Keratinocyte (primary cell): ENCODE measurements at regions not wholly inside any gene's neighbourhood (a gene's known extent, or its start where the extent isn't known, plus 50 kb on each side); places are given as distances from the start of the nearest gene placed in this dataset.

Source experiments
- CTCF ChIP-seq, 3 experiments: IDR thresholded peaks in 1 of 3; conservative IDR thresholded peaks in 1 of 3; optimal IDR thresholded peaks in 1 of 3; 2 replicates in 2 of 3; 3 replicates in 1 of 3; pipeline versions ENCODE3 to v1.5.1; 2011; ENCODE audit warnings: low read length in 3 of 3, mild to moderate bottlenecking in 3 of 3, moderate library complexity in 2 of 3, control low read depth in 1 of 3, inconsistent platforms in 1 of 3; ENCODE audit not compliant: insufficient read depth in 2 of 3; ENCODE audit errors: extremely low read depth in 1 of 3
- EZH2 ChIP-seq: IDR thresholded peaks from one replicate; pipeline ENCODE4 v1.6.1; 2012; ENCODE audit warnings: inconsistent platforms, mild to moderate bottlenecking, low read length, moderate library complexity

DNA sequence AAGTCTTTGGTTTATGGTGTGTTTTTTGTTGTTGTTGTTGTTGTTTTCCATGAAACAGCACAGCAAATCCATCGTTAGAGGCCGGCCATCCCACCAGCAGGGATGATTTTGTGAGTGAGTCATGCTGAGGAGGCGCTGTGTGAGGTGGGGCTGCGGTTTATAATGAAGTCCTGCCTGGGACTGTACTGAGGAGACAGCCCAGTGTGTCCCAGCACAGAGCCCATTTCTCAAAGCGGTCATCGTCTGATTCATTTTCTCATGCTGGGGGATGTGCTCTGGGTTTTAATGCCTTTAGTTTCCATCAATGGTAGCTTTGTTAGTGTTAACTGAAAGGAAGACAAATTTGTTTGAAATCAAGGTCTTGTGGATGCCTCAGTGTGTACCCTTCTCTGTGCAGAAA is 129.3 kb upstream of the SERP2 start:
- no peak for TF ChIP-seq CTCF (optimal IDR thresholded peaks at IDR 0.05 in 1 of 3, IDR thresholded peaks at IDR 0.05 in 1 of 3, conservative IDR thresholded peaks at IDR 0.05 in 1 of 3; ENCODE audit: extremely low read depth in 1 of 3, insufficient read depth in 2 of 3, low read length in 3 of 3)
- no peak for TF ChIP-seq EZH2
